ENCODE measurements at regions not wholly inside any gene's neighbourhood (a gene's known extent, or its start where the extent isn't known, plus 50 kb on each side); places are given as distances from the start of the nearest gene placed in this dataset.

DNA sequence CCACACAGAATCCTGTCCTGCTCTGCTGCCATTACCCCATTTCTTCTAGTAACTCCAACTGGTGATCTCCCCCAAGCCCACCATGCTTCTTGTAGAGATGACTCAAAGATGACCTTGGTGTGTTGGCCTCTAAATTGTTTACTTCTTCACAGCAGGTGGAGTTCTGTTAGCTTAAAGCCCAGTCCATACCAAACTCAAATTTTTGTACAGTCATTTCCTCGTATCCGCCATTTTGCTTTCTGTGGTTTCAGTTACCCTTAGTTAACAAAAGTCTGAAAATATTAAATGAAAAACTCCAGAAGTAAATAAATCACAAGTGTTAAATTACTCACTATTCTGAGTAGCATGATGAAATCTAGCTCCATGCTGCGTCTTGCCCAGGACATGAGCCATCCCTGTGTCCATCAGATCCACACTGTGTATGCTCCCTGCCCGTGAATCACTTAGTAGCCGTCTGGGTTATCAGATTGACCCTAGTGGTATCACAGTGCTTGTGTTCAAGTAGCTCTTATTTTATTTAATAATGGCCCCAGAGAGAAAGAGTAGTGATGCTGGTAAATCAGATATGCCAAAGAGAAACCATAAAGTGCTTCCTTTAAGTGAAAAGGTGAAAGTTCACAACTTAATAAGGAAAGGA lies 133.3 kb upstream of the NOL4 start:
- no peak for TF ChIP-seq POLR2A (IDR thresholded peaks at IDR 0.05)
- TF ChIP-seq, protein P1, sequence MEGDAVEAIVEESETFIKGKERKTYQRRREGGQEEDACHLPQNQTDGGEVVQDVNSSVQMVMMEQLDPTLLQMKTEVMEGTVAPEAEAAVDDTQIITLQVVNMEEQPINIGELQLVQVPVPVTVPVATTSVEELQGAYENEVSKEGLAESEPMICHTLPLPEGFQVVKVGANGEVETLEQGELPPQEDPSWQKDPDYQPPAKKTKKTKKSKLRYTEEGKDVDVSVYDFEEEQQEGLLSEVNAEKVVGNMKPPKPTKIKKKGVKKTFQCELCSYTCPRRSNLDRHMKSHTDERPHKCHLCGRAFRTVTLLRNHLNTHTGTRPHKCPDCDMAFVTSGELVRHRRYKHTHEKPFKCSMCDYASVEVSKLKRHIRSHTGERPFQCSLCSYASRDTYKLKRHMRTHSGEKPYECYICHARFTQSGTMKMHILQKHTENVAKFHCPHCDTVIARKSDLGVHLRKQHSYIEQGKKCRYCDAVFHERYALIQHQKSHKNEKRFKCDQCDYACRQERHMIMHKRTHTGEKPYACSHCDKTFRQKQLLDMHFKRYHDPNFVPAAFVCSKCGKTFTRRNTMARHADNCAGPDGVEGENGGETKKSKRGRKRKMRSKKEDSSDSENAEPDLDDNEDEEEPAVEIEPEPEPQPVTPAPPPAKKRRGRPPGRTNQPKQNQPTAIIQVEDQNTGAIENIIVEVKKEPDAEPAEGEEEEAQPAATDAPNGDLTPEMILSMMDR (IDR thresholded peaks at IDR 0.05), result no peak

Data from uterus (tissue), 2 donors.